Spleen (tissue), 11 donors: ENCODE measurements at regions not wholly inside any gene's neighbourhood (a gene's known extent, or its start where the extent isn't known, plus 50 kb on each side); places are given as distances from the start of the nearest gene placed in this dataset.
"Not testable (repeated sequence)": the region's sequence is repeated elsewhere in the genome, so short reads cannot be mapped to it uniquely, and the experiment has no call there.

ENCODE experiments used
- DNase-seq: peaks from one replicate; pipeline ENCODE4 v3.0.0-alpha.2; 2020
- H3K27ac ChIP-seq, 8 donors: fragments of 200-600 bp; sonication (generic) in 7 of 8; 1 replicate in 4 of 8; 2 replicates in 4 of 8; pipeline versions ENCODE4 v1.5.0 to v1.8.0; 2016 to 2021; ENCODE audit warnings: inconsistent platforms in 4 of 8, mild to moderate bottlenecking in 4 of 8, moderate library complexity in 1 of 8
- H3K27me3 ChIP-seq, 7 donors: fragments of 200-600 bp; sonication (generic) in 6 of 7; replicated peaks in 1 of 7; 1 replicate in 4 of 7; 2 replicates in 3 of 7; pipeline versions ENCODE4 v1.5.0 to v1.8.0; 2016 to 2021; ENCODE audit warnings: inconsistent platforms in 3 of 7, mild to moderate bottlenecking in 1 of 7
- H3K36me3 ChIP-seq, 6 donors: fragments of 200-600 bp; sonication (generic) in 5 of 6; 1 replicate in 4 of 6; 2 replicates in 2 of 6; pipeline versions ENCODE4 v1.5.0 to v1.8.0; 2016 to 2021; ENCODE audit warnings: inconsistent platforms in 2 of 6
- H3K4me1 ChIP-seq, 6 donors: fragments of 200-600 bp; sonication (generic) in 5 of 6; 1 replicate in 3 of 6; 2 replicates in 3 of 6; pipeline versions ENCODE4 v1.5.0 to v1.8.0; 2016 to 2021; ENCODE audit warnings: inconsistent platforms in 3 of 6
- H3K4me3 ChIP-seq, 8 donors: fragments of 200-600 bp; sonication (generic) in 7 of 8; 1 replicate in 4 of 8; 2 replicates in 4 of 8; pipeline versions ENCODE4 v1.5.0 to v1.8.0; 2016 to 2021; ENCODE audit warnings: inconsistent platforms in 4 of 8, mild to moderate bottlenecking in 4 of 8, moderate library complexity in 2 of 8
- H3K9me3 ChIP-seq, 8 donors: fragments of 200-600 bp; sonication (generic) in 7 of 8; 1 replicate in 4 of 8; 2 replicates in 4 of 8; pipeline versions ENCODE4 v1.5.0 to v1.8.0; 2016 to 2021; ENCODE audit warnings: inconsistent platforms in 4 of 8
- CTCF ChIP-seq, 11 experiments: fragments of 200-600 bp in 7 of 11; fragments of 450-650 bp in 4 of 11; sonication (generic) in 4 of 11; IDR thresholded peaks in 8 of 11; conservative IDR thresholded peaks in 3 of 11; 1 replicate in 7 of 11; 2 replicates in 4 of 11; pipeline versions ENCODE4 v1.4.0 to v1.8.0; 2016 to 2021; ENCODE audit warnings: antibody characterized with exemption in 11 of 11, inconsistent platforms in 4 of 11, mild to moderate bottlenecking in 1 of 11
- POLR2A ChIP-seq, 3 donors: fragments of 450-650 bp; IDR thresholded peaks; one replicate each; pipeline ENCODE4 v1.5.1; 2017; ENCODE audit warnings: antibody characterized with exemption in 3 of 3, mild to moderate bottlenecking in 1 of 3
- POLR2AphosphoS5 ChIP-seq, 3 donors: sonication (generic); formaldehyde crosslinking; IDR thresholded peaks; one replicate each; pipeline ENCODE4 v1.5.1; 2017; ENCODE audit warnings: antibody characterized with exemption in 3 of 3
- WGBS, 5 donors: extraction: QIAGEN DNeasy Blood & Tissue Kit in 3 of 5; methylation state at CpG; one replicate each; pipeline versions ENCODE4 v1.1.5 to v1.1.7; 2013 to 2018; 5-methylcytosine and 5-hydroxymethylcytosine counted together
- intact Hi-C: fragments of 100-400 bp; cut with DNase I; formaldehyde crosslinking; loops from one replicate; pipeline ENCODE4 v1.15.0; 2023; ENCODE audit warnings: low total_unique reads
- donor health status: healthy with polysubstance abuse.
- donor health status: DM: no; HTN: no; CAD: no; lungs with moderate emphysema.
- donor health status: DM: no; HTN: no; CAD: no.
- donor health status: Bipolar disorder and iron deficiency.
- donor health status: healthy.
- donor health status: DM: no; HTN: no; CAD: no.
- donor health status: DM: yes; HTN: yes; CAD: no.

GRCh38 chr4:129839687-129840086, 743.7 kb downstream of the C4orf33 start:
- no peaks in the 10 kb centered on the region for H3K4me1 ChIP-seq
- WGBS, 5 donors, result 59 to 82% (median 76%) methylated on average over 3 of the region's 3 CpGs
- TF ChIP-seq POLR2A (IDR thresholded peaks at IDR 0.05) (no peak), CTCF (IDR thresholded peaks at IDR 0.05 in 8 of 11, conservative IDR thresholded peaks at IDR 0.05 in 3 of 11) (no peak), POLR2AphosphoS5 (IDR thresholded peaks at IDR 0.05) (no peak)
- no peak for DNase-seq
- H3K4me3 ChIP-seq, result no peak overlapping the region
- no peaks in the 10 kb centered on the region for H3K27me3 ChIP-seq
- no peaks in the 10 kb centered on the region for H3K36me3 ChIP-seq
- H3K9me3 ChIP-seq, result peaks cover 0 to 6% (median 2%) of the 10 kb centered on the region in 8 donors
- no peak overlapping the region for H3K27ac ChIP-seq
- intact Hi-C loops, result no loop called here

GRCh38 chr4:129842096-129842495, 746.1 kb downstream of the C4orf33 start:
- WGBS, 5 donors, result 65 to 78% (median 74%) methylated on average over 4 of the region's 4 CpGs
- Histone ChIP-seq H3K4me1 (no peaks in the 10 kb centered on the region), H3K27me3 (no peaks in the 10 kb centered on the region), H3K36me3 (no peaks in the 10 kb centered on the region), H3K4me3 (no peak overlapping the region), H3K27ac (no peak overlapping the region), H3K9me3 (peaks cover 0 to 6% (median 2%) of the 10 kb centered on the region in 8 donors)
- intact Hi-C loops, result no loop called here
- no peak for DNase-seq
- no peak for TF ChIP-seq CTCF (IDR thresholded peaks at IDR 0.05 in 8 of 11, conservative IDR thresholded peaks at IDR 0.05 in 3 of 11)
- TF ChIP-seq POLR2AphosphoS5 (IDR thresholded peaks at IDR 0.05), result no peak

- H3K4me3 ChIP-seq, result no peak overlapping the region
- no peak for TF ChIP-seq CTCF (IDR thresholded peaks at IDR 0.05 in 8 of 11, conservative IDR thresholded peaks at IDR 0.05 in 3 of 11)
- TF ChIP-seq POLR2A (IDR thresholded peaks at IDR 0.05), result no peak
- TF ChIP-seq POLR2AphosphoS5 (IDR thresholded peaks at IDR 0.05), result no peak
- H3K4me1 ChIP-seq, result no peaks in the 10 kb centered on the region
- H3K36me3 ChIP-seq, result no peaks in the 10 kb centered on the region
- no peak overlapping the region for H3K27ac ChIP-seq
- no peak for DNase-seq
- 64 to 74% (median 69%) methylated on average over 4 of the region's 4 CpGs for WGBS, 5 donors
- peaks cover 0 to 3% (median 0%) of the 10 kb centered on the region in 8 donors for H3K9me3 ChIP-seq
- H3K27me3 ChIP-seq, result no peaks in the 10 kb centered on the region
- intact Hi-C loops, result no loop called here
Observed at GRCh38 chr4:129852434-129852833, 756.5 kb downstream of the C4orf33 start.

GRCh38 chr4:129853685-129854467, 757.9 kb downstream of the C4orf33 start:
- 90 to 93% (median 91%) methylated on average over 24 to 27 of the region's 27 CpGs for WGBS, 5 donors
- H3K9me3 ChIP-seq, H3K27me3 ChIP-seq, H3K4me3 ChIP-seq, H3K4me1 ChIP-seq, H3K27ac ChIP-seq, H3K36me3 ChIP-seq, intact Hi-C loops, DNase-seq: not testable (repeated sequence)
